ENCODE measurements at regions not wholly inside any gene's neighbourhood (a gene's known extent, or its start where the extent isn't known, plus 50 kb on each side); places are given as distances from the start of the nearest gene placed in this dataset.

GRCh38 chr17:79479876-79480275, 131.0 kb downstream of the RBFOX3 start:
- DNase-seq (ENCODE audit: insufficient read length, low spot score) (no peak), FAIRE-seq (no peak)

DNA sequence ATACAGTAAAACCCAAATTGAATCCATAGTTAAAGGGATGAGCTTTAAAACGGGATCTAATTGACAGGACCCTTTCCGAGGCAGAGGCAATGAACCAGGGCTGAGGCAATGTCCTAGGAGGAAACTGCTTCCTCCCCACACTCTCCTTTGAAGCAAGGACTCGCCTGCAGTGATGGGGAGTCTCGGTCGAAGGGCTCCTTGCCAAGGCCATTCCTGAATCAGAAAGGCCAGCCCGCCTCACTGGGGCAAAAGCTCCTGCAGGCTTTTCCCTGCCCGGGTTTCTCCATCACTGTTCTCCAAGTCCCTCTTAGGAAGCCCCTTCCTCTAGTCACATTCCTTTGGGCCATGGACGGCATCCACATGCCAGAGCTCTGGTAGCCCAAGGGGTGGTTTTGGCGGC, 132.0 kb downstream of the RBFOX3 start:
- no peak for FAIRE-seq
- DNase-seq (ENCODE audit: insufficient read length, low spot score), result no peak

DNA sequence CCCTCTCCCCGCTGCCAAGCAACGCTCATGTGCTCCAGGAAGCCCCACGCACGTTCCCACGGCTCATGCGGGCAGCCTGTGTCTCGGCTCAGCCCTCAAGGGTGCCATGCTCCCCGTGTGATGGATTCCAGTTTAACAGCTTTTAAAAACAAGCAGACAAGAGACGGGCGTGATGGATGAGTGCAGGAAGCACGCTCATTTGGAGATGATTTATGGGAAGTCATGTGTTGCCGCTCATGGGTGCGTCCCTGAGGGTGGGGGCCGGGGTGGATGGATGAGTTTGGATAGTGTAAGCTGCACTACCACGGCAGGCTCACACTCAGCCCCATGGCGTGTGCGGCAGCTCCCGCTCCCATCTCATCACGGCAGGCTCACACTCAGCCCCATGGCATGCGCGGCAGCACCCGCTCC, 132.8 kb downstream of the RBFOX3 start:
- FAIRE-seq (no peak), DNase-seq (ENCODE audit: insufficient read length, low spot score) (no peak)

- FAIRE-seq, result no peak
These were observed 134.7 kb downstream of the RBFOX3 start for GRCh38 chr17:79476074-79476652.

GRCh38 chr17:79473876-79474440, 136.9 kb downstream of the RBFOX3 start:
- FAIRE-seq (no peak), DNase-seq (ENCODE audit: insufficient read length, low spot score) (no peak)

More at GRCh38 chr17:79476074-79476652, 134.7 kb downstream of the RBFOX3 start:
- no peak for DNase-seq (ENCODE audit: insufficient read length, low spot score)

GRCh38 chr17:79473111-79473875, 137.6 kb downstream of the RBFOX3 start:
- DNase-seq (ENCODE audit: insufficient read length, low spot score) (no peak), FAIRE-seq (no peak)

GRCh38 chr17:79470754-79471153, 140.1 kb downstream of the RBFOX3 start:
- DNase-seq (ENCODE audit: insufficient read length, low spot score) (no peak), FAIRE-seq (no peak)

- FAIRE-seq, result no peak
- no peak for DNase-seq (ENCODE audit: insufficient read length, low spot score)
These were observed 141.2 kb downstream of the RBFOX3 start for GRCh38 chr17:79469646-79470045.

DNA sequence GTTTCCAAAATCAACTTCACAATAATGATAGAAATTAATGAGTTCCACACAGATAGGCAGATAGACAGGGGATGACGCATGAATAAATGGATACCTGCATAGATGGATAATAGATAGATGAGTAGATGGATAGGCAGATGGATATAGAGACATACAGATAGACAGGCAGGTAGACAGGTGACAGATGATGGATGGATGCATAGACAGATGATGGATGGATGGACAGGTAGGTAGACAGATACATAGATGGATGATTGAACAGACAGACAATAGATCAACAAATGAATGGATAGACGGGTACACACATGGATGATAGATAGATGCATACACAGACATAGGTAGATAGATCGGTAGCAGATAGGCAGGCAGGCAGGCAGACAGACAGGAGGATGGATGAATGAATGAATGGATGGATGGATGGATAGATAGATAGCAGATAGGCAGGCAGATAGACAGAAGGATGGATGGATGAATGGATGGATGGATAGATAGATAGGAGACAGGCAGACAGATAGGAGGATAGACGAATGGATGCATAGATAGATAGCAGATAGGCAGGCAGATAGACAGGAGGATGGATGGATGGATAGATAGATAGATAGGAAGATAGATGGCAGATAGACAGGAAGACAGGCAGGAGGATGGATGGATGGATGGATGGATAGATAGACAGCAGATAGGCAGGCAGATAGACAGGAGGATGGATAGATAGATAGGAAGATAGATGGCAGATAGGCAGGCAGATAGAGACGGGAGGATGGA, 142.5 kb downstream of the RBFOX3 start:
- FAIRE-seq (no peak), DNase-seq (ENCODE audit: insufficient read length, low spot score) (no peak)

DNA sequence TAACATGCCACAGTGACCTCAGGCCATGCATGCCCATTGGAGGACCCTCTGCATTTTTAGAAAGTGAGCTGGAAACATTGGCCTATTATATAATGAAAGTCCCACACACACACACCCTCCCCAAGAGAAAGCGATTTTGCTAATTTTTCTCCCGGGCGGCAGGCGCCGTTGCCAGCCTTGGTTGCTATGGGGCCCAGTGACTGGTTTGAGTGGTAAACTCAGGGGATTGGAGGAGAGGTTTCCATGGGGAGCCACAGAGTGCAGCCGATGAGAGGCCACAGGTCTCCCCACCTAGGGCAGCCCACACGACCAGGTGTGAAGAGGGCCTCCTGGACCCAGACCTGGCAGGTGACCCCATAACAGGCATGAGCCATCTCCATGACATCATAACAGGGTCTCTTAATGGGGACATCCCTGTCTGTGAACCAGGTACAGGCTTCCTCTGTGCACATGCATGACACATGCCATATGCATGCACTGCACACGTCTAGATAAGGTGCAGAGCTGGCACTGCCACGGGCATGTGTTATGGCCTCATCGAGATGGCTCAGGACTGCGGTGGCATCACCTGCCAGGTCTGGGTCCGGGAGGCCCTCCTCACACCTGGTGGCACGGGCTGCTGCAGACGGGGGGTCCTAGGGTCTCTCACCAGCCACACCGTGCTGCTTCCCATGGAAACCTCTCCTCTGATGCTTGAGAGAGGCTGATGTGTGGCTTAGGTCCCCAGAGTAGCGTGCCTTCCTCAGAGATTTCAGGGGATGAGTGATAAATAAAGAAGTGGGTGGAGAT, 144.1 kb downstream of the RBFOX3 start:
- DNase-seq (ENCODE audit: insufficient read length, low spot score) (no peak), FAIRE-seq (no peak)

- no peak for DNase-seq (ENCODE audit: insufficient read length, low spot score)
These were observed 145.2 kb downstream of the RBFOX3 start for GRCh38 chr17:79465681-79466025.

GRCh38 chr17:79465011-79465680, 145.7 kb downstream of the RBFOX3 start:
- FAIRE-seq (no peak), DNase-seq (ENCODE audit: insufficient read length, low spot score) (no peak)

More at GRCh38 chr17:79465681-79466025, 145.2 kb downstream of the RBFOX3 start:
- no peak for FAIRE-seq

DNA sequence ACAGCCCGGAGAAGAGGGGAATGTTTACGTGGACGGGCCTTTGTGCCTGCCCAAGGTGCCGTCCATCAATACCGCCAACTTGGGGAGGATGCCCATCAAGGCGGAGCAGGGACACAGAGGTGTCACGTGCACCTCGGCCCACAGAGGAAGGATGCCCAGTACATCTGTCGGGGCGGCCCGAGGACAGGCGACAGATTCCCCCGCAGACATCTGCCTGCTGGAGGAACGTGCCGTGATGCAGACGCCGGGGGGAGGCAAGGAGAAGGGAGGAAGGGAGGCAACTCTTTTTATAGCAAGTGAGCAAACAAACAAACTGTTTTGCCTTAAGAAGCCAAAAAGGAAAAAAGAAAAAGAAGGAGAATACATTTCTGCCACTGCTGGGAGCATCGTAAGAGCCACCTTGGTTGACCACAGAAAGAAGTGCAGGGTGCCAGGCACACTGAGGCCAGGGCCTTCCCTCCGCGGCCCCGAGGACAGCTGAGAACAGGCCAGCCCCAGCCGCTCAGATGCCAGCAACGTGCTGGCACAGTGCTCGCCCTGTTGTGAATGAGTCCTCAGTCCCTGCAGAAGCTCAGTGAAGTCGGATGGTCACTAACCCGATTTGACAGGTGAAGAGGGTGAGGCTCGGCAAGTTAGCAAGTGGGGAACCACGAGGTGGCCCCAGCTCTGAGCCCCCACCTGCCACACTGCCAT, 146.4 kb downstream of the RBFOX3 start:
- no peak for DNase-seq (ENCODE audit: insufficient read length, low spot score)
- no peak for FAIRE-seq

DNA sequence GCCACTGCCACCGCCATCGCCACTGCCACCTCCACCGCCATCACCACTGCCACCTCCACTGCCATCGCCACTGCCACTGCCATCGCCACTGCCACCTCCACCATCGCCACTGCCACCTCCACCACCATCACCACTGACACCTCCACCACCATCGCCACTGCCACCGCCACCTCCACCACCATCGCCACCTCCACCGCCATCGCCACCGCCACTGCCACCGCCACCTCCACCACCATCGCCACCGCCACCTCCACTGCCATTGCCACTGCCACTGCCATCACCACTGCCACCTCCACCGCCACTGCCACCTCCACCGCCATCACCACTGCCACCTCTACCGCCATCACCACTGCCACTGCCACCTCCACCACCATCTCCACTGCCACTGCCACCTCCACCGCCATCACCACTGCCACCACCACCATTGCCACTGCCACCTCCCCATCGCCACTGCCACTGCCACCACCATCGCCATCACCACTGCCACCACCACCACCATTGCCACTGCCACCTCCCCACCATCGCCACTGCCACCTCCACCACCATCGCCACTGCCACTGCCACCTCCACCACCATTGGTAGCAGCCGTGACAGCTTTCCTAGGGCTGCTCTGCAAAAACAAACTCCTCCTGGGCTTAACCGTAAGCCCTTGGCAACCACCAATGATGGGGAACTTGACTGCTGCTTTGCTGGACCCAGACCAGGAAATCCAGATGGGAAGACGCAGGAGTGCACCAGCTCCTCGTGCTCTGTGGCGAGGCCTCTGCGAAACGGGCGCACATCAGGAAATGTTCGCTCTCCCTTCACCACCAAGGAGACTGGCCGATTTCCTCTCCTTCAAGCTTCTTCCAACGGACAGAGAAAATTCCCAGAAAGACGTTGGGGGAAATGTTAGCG, 147.2 kb downstream of the RBFOX3 start:
- no peak for FAIRE-seq

GRCh38 chr17:79461041-79461440, 149.8 kb downstream of the RBFOX3 start:
- DNase-seq (ENCODE audit: insufficient read length, low spot score) (no peak), FAIRE-seq (no peak)

More for the DNA sequence above, 147.2 kb downstream of the RBFOX3 start:
- DNase-seq (ENCODE audit: insufficient read length, low spot score), result no peak

DNA sequence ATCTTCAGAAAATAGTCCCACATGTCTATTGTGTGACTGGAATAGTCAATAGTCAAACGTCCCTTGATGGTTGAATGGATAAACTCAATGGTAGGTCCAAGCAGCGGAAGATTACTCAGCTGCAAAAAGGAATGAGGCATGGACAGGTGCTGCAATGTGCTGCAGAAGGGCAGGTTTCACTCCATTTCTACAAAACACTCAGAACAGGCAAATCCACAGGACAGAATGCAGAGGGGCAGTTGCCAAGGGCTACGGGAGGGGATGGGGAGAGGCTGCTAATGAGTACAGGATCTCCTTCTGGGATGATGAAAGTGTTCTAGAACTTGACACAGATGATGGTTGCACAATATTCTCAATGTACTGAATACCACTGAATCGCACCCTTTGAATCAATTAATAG, 151.0 kb downstream of the RBFOX3 start:
- no peak for DNase-seq (ENCODE audit: insufficient read length, low spot score)
- FAIRE-seq, result no peak

DNA sequence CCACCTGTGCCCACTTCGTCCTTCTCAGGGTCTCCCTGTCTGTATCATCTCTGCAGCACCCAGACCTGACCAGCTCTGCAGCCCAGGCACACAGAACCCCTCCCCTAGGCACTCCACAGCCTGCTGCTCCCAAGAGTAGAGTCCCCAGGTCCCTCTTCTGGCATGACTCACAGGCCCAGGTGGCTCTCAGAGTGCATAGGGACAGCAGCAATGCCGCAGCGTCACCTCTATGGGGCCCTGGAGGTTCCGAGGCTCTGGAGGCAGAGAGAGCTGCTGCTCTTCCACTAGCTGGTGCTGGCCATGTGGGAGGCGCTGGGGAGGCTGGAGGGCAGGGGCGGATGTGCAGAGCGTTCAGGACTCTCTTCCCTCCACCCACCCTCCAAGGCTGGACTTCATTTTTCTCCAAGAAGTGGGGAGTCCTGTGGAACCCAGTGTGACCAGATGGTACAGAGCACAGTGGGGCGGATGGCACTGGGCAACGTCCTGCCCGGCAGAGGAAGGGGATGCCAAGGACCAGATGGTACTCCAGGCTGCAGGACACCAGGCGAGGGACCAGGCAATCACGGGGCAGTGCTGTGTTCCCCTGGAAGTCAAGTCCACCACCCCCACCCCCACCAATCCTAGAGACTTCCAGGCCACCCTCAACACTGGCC, 151.7 kb downstream of the RBFOX3 start:
- no peak for DNase-seq (ENCODE audit: insufficient read length, low spot score)

GRCh38 chr17:79458356-79458755, 152.5 kb downstream of the RBFOX3 start:
- DNase-seq (ENCODE audit: insufficient read length, low spot score), result no peak
- FAIRE-seq, result no peak

More for the DNA sequence above, 151.7 kb downstream of the RBFOX3 start:
- FAIRE-seq, result no peak

Measured in GM19239 (cell line).